NCI-H128 (cell line): ENCODE measurements at regions not wholly inside any gene's neighbourhood (a gene's known extent, or its start where the extent isn't known, plus 50 kb on each side); places are given as distances from the start of the nearest gene placed in this dataset.

Source experiments
- DNase-seq: peaks from one replicate; lab custom pipeline; 2025; ENCODE audit not compliant: unreplicated experiment; lab: John Stamatoyannopoulos, UW

DNA sequence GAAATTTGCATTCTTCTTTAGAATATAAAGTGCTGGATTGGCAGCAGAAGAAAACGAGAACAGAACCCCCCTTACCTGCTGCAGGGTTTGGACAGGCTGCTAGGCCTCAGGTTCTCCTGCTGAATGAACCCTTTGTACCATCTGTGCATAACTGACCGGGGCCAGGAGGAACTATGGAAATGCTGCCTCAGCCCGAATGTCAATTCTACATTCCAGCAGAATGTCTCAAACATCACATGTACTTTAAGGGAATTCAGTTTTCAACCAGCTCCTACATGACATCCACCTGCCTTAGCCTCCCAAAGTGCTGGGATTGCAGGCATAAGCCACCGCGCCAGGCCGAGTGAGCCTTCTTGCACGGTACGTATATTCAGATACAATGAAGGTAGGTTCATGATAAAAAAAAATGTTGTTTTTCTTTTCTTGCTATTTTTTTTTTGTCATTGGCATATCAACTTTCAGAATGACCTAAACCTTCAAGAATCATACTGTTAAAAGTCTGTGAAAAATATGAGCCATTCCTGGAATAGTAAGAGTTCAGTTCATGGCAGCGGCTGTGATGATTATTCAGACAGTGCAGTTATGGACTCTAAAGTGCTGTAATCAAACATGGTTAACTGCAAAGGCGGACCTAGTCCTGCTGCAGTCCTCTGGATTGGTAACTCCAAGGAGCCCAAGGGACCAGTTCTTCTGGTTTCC lies 84.4 kb upstream of the TNS3 start:
- DNase-seq: no peak

DNA sequence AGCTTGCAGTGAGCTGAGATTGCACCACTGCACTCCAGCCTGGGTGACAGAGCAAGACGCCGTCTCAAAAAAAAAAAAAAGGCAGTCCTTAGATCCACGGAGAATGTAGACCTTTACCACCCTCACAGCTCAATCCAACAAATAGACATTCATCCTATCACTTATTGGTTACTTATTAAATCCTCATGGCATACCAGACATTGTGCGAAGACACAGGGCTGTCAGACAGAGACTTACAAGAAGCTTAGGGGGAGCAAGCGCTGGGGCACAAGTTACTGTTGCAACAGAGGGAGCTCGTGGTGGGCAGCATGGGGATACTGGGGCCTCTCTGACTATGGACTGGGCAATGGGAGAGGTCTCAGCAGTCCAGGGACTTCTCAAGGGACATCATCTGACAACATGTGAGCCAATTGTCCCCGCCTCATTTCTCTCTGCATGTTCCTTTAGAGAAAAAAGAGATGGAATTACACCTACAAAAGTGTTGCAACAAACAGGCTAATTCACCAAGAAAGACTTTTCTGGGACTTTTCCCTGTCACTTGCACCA lies 82.8 kb upstream of the TNS3 start:
- DNase-seq: no peak

DNA sequence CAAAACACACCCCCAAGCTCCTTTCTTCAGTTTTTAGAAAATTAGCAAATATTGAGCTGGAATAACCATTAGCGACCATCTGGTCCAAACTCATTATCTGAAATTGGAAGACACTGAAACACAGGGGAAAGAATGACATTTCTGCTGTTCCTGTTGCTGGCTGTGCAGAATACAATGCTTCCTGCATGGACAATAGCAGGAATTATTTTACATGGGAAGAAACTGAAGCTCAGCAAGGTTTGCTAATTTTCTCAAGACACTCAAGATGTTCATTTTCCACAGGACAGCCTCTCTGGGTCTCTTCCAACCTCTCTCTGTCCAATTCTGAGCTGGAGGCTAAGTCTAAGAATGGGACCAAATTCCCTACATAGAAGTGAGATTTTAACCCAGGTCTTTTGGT lies 81.9 kb upstream of the TNS3 start:
- no peak for DNase-seq

DNA sequence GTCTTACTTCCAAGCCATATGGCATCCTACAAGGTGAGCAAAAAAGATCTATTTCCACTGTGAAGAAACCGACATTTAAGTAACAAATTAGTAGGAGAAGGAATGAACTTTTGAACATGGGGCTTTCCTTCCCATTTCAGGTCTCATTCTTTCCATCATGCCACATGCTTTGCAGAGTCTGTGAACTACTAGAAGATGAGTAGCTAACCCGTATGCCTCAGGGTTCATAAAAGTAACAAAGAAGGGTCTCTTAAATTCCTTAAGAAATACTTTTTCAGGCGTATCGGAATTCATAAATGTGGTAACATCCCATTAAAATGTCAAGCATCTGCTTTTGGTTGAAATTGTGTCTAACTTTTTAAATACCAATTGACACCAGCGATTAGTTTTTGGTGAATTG lies 81.3 kb upstream of the TNS3 start:
- no peak for DNase-seq

DNA sequence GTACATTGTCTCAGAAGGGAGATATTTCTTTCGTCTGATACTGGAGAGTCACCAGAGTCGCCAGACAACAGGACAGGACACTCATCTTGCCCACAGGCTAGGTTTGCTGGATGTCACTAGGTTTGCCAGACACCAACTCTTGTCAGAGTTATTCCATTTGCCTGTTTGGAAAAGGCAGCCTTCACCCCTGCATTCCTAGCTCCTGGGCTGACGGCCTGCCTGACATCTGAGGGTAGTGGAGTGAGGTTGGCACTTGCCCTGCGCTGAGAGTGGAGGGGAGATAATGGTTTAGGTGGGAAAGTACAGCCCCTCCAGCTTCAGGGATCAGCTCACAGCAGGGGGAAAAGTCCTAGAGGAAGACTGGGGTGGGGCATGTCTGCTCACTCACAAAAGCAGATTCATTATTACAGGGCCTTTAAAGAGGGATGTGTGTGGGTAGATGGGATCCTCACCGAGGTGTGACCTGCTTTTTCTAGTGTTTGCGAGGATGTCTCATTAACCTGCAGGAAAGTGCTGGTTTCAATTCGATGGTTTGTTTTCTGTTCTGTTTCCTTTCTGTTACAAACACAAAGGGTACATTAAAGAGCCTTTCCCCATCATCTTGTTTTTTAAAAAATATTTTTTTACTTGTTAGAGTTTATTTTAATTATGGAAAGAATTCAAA lies 79.3 kb upstream of the TNS3 start:
- DNase-seq: no peak

DNA sequence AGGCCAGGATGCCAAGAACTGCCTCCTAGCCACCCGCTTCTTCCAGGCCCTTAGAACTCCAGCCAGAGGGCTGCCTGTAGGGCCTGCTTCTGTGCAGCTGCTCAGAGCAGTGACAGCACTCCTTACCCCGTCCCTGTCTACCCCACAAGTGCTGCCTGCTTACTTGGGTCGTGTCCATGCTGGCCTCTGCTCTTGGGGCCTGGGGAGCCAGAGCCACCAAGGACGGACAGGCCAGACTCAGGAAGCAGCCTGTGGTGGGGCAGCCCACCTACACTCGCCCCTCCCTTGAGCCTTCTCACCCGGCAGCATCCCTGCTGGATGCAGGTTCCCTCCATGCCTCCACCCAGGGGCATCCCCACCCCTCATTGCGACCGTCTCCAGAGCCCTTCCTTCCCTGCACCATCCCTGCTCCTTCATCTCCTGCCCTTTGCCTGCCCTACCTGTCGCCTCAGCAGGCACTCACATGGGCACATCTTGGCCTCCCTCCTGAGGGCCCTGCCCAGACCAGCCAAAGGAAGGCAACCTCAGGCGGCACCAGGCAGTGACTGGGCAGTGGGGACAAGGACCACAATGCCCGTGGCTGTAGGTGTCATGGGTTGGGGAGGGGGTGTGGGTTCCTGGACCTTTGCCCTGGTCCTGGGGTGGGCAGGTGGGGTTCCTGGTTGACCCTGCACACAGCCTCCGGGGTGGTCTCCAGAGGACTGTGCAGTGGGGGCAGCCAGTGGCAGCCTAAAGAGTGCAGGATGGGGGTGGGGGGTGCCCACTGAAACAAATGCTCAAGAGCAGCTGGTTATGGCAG lies 78.0 kb upstream of the TNS3 start:
- DNase-seq: no peak

DNA sequence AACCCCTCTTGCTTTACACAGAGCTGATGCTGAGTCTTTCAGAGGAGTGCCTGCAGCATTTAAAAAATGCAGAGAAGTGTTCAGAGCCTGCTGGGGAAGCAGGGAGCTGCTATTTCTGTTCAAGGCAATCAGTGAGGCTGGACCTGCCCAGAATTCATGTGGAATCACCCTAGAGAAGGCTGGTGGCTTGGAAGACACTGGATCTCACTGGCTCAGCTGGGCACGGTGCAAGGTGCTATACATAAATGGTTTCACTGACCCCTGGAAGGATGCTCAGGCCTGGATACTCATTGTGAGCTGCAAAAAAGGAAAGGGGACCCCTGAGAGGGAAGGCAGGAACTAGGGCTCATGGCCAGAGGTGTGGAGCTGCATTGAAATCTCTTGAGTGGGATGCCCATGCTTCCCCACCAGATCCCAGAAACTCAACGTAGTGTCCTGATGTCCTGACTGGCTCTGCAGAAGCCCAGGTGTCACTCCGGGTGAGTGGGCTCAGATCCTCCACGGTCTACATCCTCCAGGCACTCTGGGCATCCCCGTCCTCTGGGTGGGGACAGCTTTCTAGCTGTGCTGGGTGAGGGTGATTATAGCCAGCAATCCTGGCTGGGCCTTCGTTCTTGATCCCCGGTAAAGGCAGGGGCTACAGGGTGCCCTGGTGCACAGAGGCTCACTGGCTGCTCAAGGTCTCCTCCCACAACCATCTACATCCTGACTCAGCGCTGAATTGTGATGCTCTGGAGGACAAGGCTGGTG lies 77.2 kb upstream of the TNS3 start:
- no peak for DNase-seq

DNA sequence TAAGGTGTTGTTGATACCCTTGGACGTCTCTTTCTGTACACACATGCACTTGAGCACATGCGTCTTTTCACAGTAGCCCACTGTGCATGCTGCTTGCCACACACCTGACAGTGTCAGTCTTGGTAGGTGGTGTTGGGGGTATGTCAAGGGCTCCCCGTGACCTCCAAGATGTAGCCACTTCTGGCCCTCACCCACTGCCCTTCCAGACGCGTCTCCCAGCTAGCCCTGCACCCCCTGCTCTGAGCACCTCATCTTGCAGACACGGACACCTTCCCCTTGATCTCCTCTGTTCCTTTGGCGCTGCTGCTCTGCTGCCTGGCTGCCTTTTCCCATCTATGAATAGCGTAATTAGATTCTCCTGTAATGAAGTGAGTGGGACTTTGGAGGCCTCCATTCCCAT lies 75.2 kb upstream of the TNS3 start:
- DNase-seq: no peak

DNA sequence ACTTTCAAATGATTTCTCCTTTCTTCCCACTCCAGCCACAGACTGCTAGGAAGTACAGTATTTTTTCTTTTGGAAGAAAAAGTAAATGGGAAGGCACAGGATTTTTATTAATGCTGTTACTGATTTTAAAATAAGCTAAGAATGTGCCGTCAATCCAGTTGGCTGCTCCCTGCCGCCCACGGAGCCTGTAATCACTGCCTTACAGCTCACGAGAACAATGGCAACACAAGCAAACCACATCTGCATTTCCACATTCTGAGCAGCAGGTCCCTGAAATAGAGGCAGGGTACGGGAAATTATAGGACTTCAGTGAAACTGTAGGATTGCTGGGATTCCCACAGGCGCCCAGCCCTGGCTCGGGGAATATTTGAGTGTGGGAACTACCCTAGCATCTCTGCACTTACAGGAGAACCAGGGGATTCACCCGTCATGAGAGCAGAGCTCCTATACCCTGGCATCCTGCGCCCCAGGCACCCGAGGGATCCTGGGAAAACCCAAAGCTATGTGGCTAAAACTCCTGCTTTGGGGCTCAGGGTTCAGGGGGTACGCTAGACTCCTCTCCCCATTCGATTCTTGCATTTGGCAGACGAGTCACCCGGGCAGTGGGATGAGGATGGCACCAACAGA lies 72.9 kb upstream of the TNS3 start:
- no peak for DNase-seq

DNA sequence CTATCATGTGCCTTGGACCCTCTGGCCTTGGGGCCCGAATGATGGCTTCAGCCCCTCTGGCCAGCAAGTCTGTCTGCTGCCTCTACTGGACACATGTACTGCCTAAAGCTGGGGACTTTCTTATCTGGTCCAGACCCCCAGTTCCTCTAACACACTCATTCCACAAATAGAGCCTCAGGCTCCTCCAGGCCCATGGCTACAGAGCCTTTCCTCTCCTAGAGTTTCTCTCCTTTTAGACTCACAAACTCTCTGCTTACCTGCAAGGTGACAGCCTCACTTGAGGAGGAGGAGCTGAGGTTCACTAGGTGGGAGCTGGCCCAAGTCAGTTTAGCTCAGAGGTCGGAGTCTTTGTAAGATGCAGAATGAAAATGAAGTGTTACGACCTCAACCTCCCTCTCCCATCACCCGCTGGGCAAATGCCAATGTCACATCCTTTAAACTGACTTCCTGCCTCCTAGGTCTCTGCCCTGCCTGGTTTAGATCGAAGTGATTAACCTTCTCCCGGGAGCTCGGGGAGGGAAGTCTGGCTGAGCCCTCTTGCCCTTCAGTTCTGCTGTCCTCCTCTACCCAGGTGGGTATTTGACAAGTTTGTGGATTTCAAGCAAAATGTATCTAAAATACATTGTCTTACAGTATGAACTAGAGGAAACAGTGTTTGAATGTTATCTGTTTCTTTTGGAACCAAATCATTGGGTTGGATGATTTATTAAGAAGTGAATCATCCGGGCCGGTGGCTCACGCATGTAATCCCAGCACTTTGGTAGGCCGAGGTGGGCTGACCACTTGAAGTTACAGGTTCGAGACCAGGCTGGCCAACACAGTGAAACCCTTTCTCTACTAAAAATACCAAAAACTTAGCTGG lies 71.9 kb upstream of the TNS3 start:
- no peak for DNase-seq

DNA sequence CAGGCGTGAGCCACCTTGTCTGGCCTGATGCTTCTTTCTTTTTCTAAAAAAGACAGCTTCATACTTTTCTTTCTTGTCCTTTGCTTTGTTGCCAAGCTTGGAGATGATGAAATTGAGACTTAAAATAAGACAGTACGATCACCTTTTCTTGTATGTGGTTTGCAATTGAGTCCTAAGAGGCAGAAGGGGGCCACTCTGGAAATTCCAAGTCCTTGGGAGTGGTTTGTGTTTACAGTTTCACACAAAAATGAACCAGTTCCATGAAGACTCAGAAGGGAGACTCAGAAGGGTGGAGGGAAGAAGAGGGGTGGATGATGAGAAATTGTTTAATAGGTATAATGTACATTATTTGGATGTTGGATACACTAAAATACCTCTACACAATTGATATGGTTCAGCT lies 70.7 kb upstream of the TNS3 start:
- DNase-seq: no peak

DNA sequence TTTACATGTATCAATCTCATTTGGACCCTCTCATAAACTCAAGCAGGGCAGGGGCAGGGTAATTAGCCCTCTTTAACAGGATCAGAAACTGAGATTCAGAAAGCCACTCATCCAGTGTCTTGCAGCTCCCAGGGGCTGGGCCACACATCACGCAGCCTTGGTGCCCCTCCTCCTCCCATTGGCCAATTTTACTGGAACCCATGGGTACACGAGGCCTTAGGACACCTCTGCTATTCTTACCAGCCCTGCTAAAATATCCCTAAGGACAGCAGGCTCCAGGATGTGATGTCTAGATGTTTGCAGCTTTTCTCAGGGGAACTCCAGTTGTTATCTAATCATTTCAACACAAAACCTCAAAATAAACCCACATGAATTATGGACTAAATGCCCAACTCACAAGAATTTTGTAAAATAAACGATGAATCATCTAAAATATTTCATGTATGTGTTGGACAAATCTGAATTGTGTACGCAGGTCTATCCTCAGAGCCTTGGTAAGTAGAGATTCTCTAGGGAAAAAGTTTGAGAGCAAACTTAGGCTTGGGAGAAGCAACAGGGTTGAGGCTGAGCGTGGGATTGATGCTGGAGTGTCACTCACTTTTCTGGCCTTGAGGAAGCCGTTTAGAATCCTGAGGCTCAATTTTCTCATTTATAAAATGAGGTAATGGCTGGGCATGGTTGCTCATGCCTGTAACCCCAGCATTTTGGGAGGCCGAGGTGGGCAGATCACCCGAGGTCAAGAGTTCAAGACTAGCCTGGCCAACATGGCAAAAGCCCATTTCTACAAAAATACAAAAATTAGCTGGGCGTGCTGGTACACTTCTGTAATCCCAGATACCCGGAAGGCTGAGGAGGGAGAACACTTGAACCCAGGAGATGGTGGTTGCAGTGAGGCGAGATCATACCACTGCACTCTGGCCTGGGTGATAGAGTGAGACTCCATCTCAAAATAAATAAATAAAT lies 69.7 kb upstream of the TNS3 start:
- DNase-seq: no peak

DNA sequence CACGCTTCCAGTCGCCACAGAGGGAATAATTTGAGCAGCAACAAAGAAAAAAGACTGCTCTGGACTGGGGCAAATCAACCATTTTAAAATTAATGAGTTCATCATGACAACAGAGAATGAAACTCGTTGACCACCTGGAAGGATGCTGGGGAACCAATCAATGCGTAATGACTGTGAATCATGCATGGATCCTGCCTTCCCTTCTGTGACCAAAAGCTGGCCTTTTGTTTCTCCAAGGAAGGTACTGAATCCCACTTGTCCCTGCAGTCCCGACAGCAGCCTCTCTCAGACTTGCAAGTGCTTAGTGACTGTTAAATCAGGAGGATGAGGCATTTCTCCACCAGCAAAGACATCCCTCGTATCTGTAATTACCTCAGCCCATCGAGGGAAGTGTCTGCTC lies 68.0 kb upstream of the TNS3 start:
- no peak for DNase-seq

DNA sequence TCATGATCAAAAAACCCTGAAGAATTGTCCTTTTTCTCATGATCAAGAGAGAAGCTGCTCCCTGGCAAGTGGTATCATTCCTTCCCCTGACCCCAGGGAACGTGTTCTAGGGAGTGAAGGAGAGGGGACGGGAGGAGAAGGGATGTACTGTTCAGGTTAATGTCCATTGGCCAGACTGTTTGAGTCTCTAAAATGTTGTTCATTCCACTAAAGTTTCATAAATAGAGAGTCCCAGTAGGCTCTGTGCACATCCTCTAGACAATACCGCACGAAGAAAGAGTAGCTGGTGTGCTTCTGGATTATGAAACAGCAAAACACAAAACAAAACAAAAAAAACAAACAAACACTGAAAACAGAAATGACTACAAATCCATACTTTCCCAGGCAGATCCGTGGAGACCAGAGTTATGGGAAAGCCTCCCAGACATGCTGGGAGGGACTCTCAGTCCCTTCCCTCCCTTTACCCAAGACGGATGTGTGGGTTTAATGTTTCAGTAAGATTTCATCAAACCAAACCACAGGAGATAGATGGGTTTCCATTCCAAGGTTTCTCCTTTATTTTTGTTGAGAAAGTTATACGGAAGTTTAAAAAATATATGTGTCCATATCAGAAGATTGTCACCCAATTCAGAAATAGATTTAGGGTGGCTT lies 66.5 kb upstream of the TNS3 start:
- DNase-seq: no peak

DNA sequence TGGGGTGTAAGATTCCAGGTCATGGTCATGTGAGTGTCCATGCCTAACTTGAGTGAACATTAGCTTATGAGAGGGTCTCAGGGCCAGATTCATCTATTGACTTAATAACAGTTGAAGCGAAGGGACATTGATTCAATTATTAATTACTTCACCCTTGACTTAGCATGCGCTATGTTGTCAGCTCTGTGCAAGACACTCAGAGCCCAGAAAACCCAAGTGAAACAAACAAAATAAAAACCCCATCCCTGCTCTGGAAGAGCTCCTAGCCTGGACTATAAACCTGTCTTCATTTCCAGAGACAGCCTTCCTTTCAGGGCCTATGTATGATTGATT lies 66.0 kb upstream of the TNS3 start:
- no peak for DNase-seq

DNA sequence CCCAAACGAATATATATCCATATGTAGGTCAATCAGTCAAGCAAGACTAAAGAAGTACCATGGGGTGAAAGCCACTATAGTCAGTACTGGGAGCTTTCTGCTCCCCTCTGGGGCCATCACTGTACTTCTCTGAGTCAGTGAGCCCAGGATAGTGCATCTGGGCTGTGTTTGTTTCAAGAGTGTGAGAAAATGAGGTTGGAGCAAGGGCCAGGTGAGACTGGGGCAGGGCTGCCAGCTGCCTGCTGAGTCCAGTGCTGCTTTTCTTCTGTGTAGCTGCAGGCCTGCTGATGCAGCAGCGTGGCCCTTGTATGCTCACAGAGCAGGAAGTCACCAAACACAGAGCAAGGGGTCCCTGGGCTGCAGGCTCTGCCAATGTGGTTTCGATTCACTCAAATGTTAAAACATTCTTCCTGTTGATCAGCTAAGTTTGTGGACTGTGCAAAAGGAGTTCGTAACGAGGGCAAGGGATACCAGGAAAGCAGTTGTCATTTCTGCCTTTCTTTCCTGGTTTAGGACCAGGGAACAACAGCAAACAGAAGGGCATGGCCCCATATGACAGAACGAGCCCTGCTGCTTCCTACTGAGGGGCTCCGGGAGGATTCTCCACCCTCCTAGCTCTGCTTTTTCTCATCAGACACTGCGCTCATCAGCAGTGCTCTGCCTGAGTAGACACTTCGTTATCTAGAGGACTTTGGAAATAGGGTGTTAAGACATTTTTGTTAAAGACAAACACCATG lies 65.4 kb upstream of the TNS3 start:
- no peak for DNase-seq

DNA sequence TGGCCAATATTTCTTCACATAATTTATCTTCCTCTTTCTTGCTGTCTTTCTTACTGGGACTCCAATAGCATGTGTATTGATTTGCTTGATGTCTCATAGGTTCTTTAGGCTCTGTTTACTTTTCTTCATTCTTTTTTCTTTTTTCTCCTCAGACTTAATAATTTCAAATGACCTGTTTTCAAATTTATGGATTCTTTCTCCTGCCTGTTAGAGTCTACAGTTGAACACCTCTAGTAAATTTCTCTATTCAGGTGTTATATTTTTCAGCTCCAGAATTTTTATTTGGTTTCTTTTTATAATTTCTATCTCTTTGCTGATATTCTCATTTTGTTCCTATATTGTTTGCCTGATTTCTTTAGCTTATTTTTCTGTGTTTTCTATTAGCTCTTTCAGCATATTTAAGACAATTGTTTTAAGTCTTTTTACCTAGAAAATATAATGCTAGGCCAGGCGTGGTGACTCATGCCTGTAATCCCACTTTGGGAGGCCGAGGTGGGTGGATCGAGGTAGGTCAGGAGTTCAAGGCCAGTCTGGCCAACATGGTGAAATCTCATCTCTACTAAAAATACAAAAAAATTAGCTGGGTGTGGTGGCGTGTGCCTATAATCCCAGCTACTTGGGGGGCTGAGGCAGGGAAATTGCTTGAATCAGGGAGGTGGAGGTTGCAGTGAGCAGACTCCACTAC lies 61.9 kb upstream of the TNS3 start:
- DNase-seq: no peak
